ENCODE measurements at regions not wholly inside any gene's neighbourhood (a gene's known extent, or its start where the extent isn't known, plus 50 kb on each side); places are given as distances from the start of the nearest gene placed in this dataset.

- H3K4me3 Mint-ChIP-seq = no peak overlapping the region
- no peaks in the 10 kb centered on the region for H3K27me3 ChIP-seq (ENCODE audit: control insufficient read depth, insufficient read depth, low read length, poor library complexity, severe bottlenecking)
- H3K4me3 ChIP-seq (ENCODE audit: low read length) = peak overlapping the region; percentile 45
- H3K36me3 ChIP-seq (ENCODE audit: control insufficient read depth, insufficient read depth, low read length) = no peaks in the 10 kb centered on the region
- no peak for TF ChIP-seq CTCF (conservative IDR thresholded peaks at IDR 0.05)
- H3K4me1 Mint-ChIP-seq = peaks cover 15% of the 10 kb centered on the region
- H3K27me3 Mint-ChIP-seq (ENCODE audit: insufficient read depth) = peaks cover 2% of the 10 kb centered on the region
- H3K27ac Mint-ChIP-seq = no peak overlapping the region
- H3K9me3 Mint-ChIP-seq = peaks cover 59% of the 10 kb centered on the region
- no peaks in the 10 kb centered on the region for H3K4me1 ChIP-seq (ENCODE audit: control insufficient read depth, insufficient read depth, low read length)
- DNase-seq = no peak
- H3K9me3 ChIP-seq (ENCODE audit: control insufficient read depth, low read length) = peaks cover 57% of the 10 kb centered on the region
- WGBS, 2 experiments (ENCODE audit: insufficient coverage in 1 of 2, insufficient read length in 1 of 2) = 90% methylated on average over 1 of the region's 1 CpG; no CpG with 5 or more reads in 1 of the 2 experiments
- H3K9ac ChIP-seq (ENCODE audit: extremely low read depth, low read length, poor library complexity, severe bottlenecking) = no peak overlapping the region
- H3K27ac ChIP-seq (ENCODE audit: low read depth, low read length) = no peak overlapping the region
- peaks cover 3% of the 10 kb centered on the region for H3K36me3 Mint-ChIP-seq (ENCODE audit: low read depth)
These were observed 315.8 kb upstream of the LRRC4C start for GRCh38 chr11:41775296-41775695.

- H3K27ac Mint-ChIP-seq = no peak overlapping the region
- no peak for DNase-seq
- H3K36me3 Mint-ChIP-seq (ENCODE audit: low read depth) = no peaks in the 10 kb centered on the region
- peaks cover 15% of the 10 kb centered on the region for H3K4me1 Mint-ChIP-seq
- Histone ChIP-seq H3K36me3 (ENCODE audit: control insufficient read depth, insufficient read depth, low read length) (no peaks in the 10 kb centered on the region), H3K9ac (ENCODE audit: extremely low read depth, low read length, poor library complexity, severe bottlenecking) (no peak overlapping the region), H3K4me1 (ENCODE audit: control insufficient read depth, insufficient read depth, low read length) (no peaks in the 10 kb centered on the region), H3K27me3 (ENCODE audit: control insufficient read depth, insufficient read depth, low read length, poor library complexity, severe bottlenecking) (no peaks in the 10 kb centered on the region), H3K9me3 (ENCODE audit: control insufficient read depth, low read length) (peaks cover 23% of the 10 kb centered on the region), H3K27ac (ENCODE audit: low read depth, low read length) (no peak overlapping the region), H3K4me3 (ENCODE audit: low read length) (no peak overlapping the region)
- 77 to 80% methylated on average over 1 of the region's 1 CpG for WGBS, 2 experiments (ENCODE audit: insufficient coverage in 1 of 2, insufficient read length in 1 of 2)
- peaks cover 2% of the 10 kb centered on the region for H3K27me3 Mint-ChIP-seq (ENCODE audit: insufficient read depth)
- no peak for TF ChIP-seq CTCF (conservative IDR thresholded peaks at IDR 0.05)
- H3K4me3 Mint-ChIP-seq = no peak overlapping the region
- H3K9me3 Mint-ChIP-seq = peaks cover 27% of the 10 kb centered on the region
These were observed 320.0 kb upstream of the LRRC4C start for GRCh38 chr11:41779401-41779960.

DNA sequence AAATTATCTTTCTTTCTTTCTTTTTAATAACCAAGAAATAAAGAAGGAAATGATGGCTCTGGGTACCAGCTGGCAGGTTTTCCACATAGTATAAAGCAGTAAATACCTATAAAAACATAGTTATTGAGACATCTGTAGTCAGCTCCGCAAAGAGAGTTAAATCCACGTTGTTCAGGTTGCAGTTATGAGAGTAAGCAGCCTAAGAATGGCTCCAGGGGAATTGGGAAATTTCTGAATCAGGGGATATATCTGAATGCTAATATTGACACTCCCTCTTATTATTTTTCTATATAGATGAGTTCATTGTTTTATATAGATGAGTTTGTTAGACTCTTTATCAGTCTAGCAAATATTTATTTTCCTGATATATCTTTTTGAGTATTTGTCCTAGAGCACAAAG, 322.0 kb upstream of the LRRC4C start:
- Mint-ChIP-seq H3K4me3 (no peak overlapping the region), H3K27me3 (ENCODE audit: insufficient read depth) (peaks cover 2% of the 10 kb centered on the region), H3K36me3 (ENCODE audit: low read depth) (no peaks in the 10 kb centered on the region), H3K9me3 (peaks cover 17% of the 10 kb centered on the region), H3K27ac (no peak overlapping the region), H3K4me1 (peaks cover 15% of the 10 kb centered on the region)
- no peak for TF ChIP-seq CTCF (conservative IDR thresholded peaks at IDR 0.05)
- Histone ChIP-seq H3K4me1 (ENCODE audit: control insufficient read depth, insufficient read depth, low read length) (no peaks in the 10 kb centered on the region), H3K4me3 (ENCODE audit: low read length) (no peak overlapping the region), H3K9ac (ENCODE audit: extremely low read depth, low read length, poor library complexity, severe bottlenecking) (no peak overlapping the region), H3K36me3 (ENCODE audit: control insufficient read depth, insufficient read depth, low read length) (no peaks in the 10 kb centered on the region), H3K27ac (ENCODE audit: low read depth, low read length) (no peak overlapping the region), H3K27me3 (ENCODE audit: control insufficient read depth, insufficient read depth, low read length, poor library complexity, severe bottlenecking) (no peaks in the 10 kb centered on the region), H3K9me3 (ENCODE audit: control insufficient read depth, low read length) (peaks cover 6% of the 10 kb centered on the region)
- DNase-seq = no peak
- 80 to 86% methylated on average over 2 of the region's 2 CpGs for WGBS, 2 experiments (ENCODE audit: insufficient coverage in 1 of 2, insufficient read length in 1 of 2)
